NT2/D1 (cell line): ENCODE measurements at regions not wholly inside any gene's neighbourhood (a gene's known extent, or its start where the extent isn't known, plus 50 kb on each side); places are given as distances from the start of the nearest gene placed in this dataset.

Experiments used
- SUZ12 ChIP-seq: IDR thresholded peaks from 2 replicates; pipeline ENCODE4 v1.6.1; 2011; ENCODE audit not compliant: insufficient read length, insufficient read depth; ENCODE audit errors: extremely low read depth
- YY1 ChIP-seq: IDR thresholded peaks from 2 replicates; pipeline ENCODE4 v1.6.1; 2011; ENCODE audit not compliant: insufficient read length, insufficient read depth
- ZNF274 ChIP-seq: IDR thresholded peaks from 2 replicates; pipeline ENCODE4 v1.6.1; 2011; ENCODE audit warnings: mild to moderate bottlenecking, low read depth, low read length

- TF ChIP-seq YY1 (no peak), ZNF274 (no peak), SUZ12 (no peak)
These were observed 135.3 kb upstream of the AR start for GRCh38 chrX:67408423-67409079.
